Esophagus squamous epithelium (tissue), 5 donors: ENCODE measurements at regions not wholly inside any gene's neighbourhood (a gene's known extent, or its start where the extent isn't known, plus 50 kb on each side); places are given as distances from the start of the nearest gene placed in this dataset.
"Not testable (repeated sequence)": the region's sequence is repeated elsewhere in the genome, so short reads cannot be mapped to it uniquely, and the experiment has no call there.

Experiments
- DNase-seq: peaks from one replicate; lab custom pipeline; 2025; lab: John Stamatoyannopoulos, UW
- H3K27ac ChIP-seq, 4 donors: fragments of 200-600 bp; sonication (generic); one replicate each; pipeline ENCODE4 v1.5.1; 2016 to 2019; ENCODE audit warnings: mild to moderate bottlenecking in 1 of 4
- H3K27me3 ChIP-seq, 4 donors: fragments of 200-600 bp; sonication (generic); 1 replicate in 3 of 4; 2 replicates in 1 of 4; pipeline versions ENCODE4 v1.5.1 to v1.6.0; 2017 to 2021; ENCODE audit warnings: antibody characterized with exemption in 1 of 4
- H3K36me3 ChIP-seq, 3 donors: fragments of 200-600 bp; sonication (generic); one replicate each; pipeline ENCODE4 v1.5.1; 2016 to 2019
- H3K4me1 ChIP-seq, 3 donors: fragments of 200-600 bp; sonication (generic); one replicate each; pipeline ENCODE4 v1.5.1; 2017 to 2019
- H3K4me3 ChIP-seq, 4 donors: fragments of 200-600 bp; sonication (generic); 1 replicate in 3 of 4; 2 replicates in 1 of 4; pipeline ENCODE4 v1.5.1; 2016 to 2019; ENCODE audit warnings: mild to moderate bottlenecking in 2 of 4, moderate library complexity in 1 of 4
- H3K9me3 ChIP-seq, 3 donors: fragments of 200-600 bp; sonication (generic); one replicate each; pipeline ENCODE4 v1.5.1; 2016 to 2019
- POLR2A ChIP-seq, 4 donors: fragments of 450-650 bp; IDR thresholded peaks; one replicate each; pipeline ENCODE4 v1.6.1; 2017; ENCODE audit warnings: antibody characterized with exemption in 4 of 4, mild to moderate bottlenecking in 4 of 4, moderate library complexity in 3 of 4
- WGBS, 2 donors: methylation state at CpG; one replicate each; pipeline ENCODE4 v1.1.5; 2018; 5-methylcytosine and 5-hydroxymethylcytosine counted together
- intact Hi-C: fragments of 100-400 bp; cut with DNase I; formaldehyde crosslinking; loops from one replicate; pipeline ENCODE4 v1.15.0; 2022
- TF ChIP-seq, protein P1 (sequence below), 6 experiments: fragments of 450-650 bp in 4 of 6; fragments of 200-600 bp in 2 of 6; sonication (generic) in 2 of 6; IDR thresholded peaks; one replicate each; pipeline ENCODE4 v1.5.1; 2016 to 2019; ENCODE audit warnings: antibody characterized with exemption in 6 of 6, mild to moderate bottlenecking in 4 of 6, moderate library complexity in 4 of 6
- donor health status: DM: yes; HTN: yes; CAD: no.

- H3K9me3 ChIP-seq = no peaks in the 10 kb centered on the region
- H3K27me3 ChIP-seq = no peaks in the 10 kb centered on the region
- intact Hi-C loops = no loop called here
- no peak overlapping the region for H3K4me3 ChIP-seq
- WGBS, 2 donors = 25 to 40% methylated on average over 7 of the region's 7 CpGs
- no peaks in the 10 kb centered on the region for H3K36me3 ChIP-seq
- peak in 1 of 4 donors; percentile 12 for TF ChIP-seq POLR2A (IDR thresholded peaks at IDR 0.05)
- TF ChIP-seq, protein P1, sequence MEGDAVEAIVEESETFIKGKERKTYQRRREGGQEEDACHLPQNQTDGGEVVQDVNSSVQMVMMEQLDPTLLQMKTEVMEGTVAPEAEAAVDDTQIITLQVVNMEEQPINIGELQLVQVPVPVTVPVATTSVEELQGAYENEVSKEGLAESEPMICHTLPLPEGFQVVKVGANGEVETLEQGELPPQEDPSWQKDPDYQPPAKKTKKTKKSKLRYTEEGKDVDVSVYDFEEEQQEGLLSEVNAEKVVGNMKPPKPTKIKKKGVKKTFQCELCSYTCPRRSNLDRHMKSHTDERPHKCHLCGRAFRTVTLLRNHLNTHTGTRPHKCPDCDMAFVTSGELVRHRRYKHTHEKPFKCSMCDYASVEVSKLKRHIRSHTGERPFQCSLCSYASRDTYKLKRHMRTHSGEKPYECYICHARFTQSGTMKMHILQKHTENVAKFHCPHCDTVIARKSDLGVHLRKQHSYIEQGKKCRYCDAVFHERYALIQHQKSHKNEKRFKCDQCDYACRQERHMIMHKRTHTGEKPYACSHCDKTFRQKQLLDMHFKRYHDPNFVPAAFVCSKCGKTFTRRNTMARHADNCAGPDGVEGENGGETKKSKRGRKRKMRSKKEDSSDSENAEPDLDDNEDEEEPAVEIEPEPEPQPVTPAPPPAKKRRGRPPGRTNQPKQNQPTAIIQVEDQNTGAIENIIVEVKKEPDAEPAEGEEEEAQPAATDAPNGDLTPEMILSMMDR (IDR thresholded peaks at IDR 0.05) = no peak
- peaks cover 12 to 32% (median 15%) of the 10 kb centered on the region in 3 donors for H3K4me1 ChIP-seq
- peak overlapping the region in 3 of 4 donors; percentile 40 to 45 (median 42) for H3K27ac ChIP-seq
- no peak for DNase-seq
Observed at GRCh38 chr20:53652090-53652858, 58.6 kb upstream of the ZNF217 start.

- peaks cover 0 to 17% (median 3%) of the 10 kb centered on the region in 3 donors for H3K4me1 ChIP-seq
- H3K27ac ChIP-seq, H3K9me3 ChIP-seq, DNase-seq, H3K27me3 ChIP-seq, H3K36me3 ChIP-seq, H3K4me3 ChIP-seq: not testable (repeated sequence)
- WGBS, 2 donors = 79 to 85% methylated on average over 10 of the region's 10 CpGs
- intact Hi-C loops = loop anchor here (10.0 kb wide), 1 partner anchor 285 kb away; no protein-coding TSS in a partner anchor
Observed at GRCh38 chr20:53649493-53649892, 55.9 kb upstream of the ZNF217 start.

GRCh38 chr20:53647286-53647821 lies 53.7 kb upstream of the ZNF217 start:
- peaks cover 10 to 23% (median 11%) of the 10 kb centered on the region in 3 donors for H3K4me1 ChIP-seq
- no peak overlapping the region for H3K27ac ChIP-seq
- no peak for DNase-seq
- H3K27me3 ChIP-seq = no peaks in the 10 kb centered on the region
- intact Hi-C loops = loop anchor here (10.0 kb wide), 1 partner anchor 287 kb away; no protein-coding TSS in a partner anchor
- no peaks in the 10 kb centered on the region for H3K9me3 ChIP-seq
- TF ChIP-seq POLR2A (IDR thresholded peaks at IDR 0.05) = no peak
- TF ChIP-seq, protein P1 (IDR thresholded peaks at IDR 0.05) = no peak
- H3K4me3 ChIP-seq = no peak overlapping the region
- WGBS, 2 donors = 94% methylated on average over 7 of the region's 7 CpGs
- no peaks in the 10 kb centered on the region for H3K36me3 ChIP-seq

DNA sequence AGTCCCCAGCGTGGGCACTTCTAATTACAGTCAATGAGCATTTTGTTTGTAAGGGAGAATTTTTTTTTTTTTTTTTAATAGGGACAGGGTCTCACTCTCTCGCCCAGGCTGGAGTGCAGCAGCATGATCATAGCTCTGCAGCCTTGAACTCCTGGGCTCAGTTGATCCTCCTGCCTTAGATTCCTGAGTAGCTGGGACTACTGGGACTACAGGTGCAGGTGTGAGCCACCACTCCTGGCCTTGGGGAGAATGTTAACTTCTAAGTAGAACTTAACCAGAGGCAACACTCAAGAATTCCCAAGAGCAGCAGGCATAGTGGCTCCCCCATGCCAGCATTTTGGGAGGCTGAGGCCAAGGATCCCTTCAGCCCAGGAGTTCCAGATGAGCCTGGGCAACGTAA lies 52.9 kb upstream of the ZNF217 start:
- TF ChIP-seq, protein P1 (IDR thresholded peaks at IDR 0.05) = no peak
- no peak for TF ChIP-seq POLR2A (IDR thresholded peaks at IDR 0.05)
- peaks cover 12 to 24% (median 14%) of the 10 kb centered on the region in 3 donors for H3K4me1 ChIP-seq
- no peaks in the 10 kb centered on the region for H3K36me3 ChIP-seq
- intact Hi-C loops = loop anchor here (10.0 kb wide), 1 partner anchor 288 kb away; no protein-coding TSS in a partner anchor
- WGBS, 2 donors = 87 to 94% methylated on average over 3 of the region's 3 CpGs
- no peak for DNase-seq
- H3K27ac ChIP-seq = no peak overlapping the region
- no peak overlapping the region for H3K4me3 ChIP-seq
- H3K27me3 ChIP-seq = no peaks in the 10 kb centered on the region
- no peaks in the 10 kb centered on the region for H3K9me3 ChIP-seq

GRCh38 chr20:53645582-53645897 lies 51.9 kb upstream of the ZNF217 start:
- Histone ChIP-seq H3K27ac (no peak overlapping the region), H3K27me3 (no peaks in the 10 kb centered on the region), H3K9me3 (no peaks in the 10 kb centered on the region), H3K36me3 (no peaks in the 10 kb centered on the region), H3K4me1 (peaks cover 12 to 25% (median 14%) of the 10 kb centered on the region in 3 donors), H3K4me3 (no peak overlapping the region)
- intact Hi-C loops = loop anchor here (10.0 kb wide), 1 partner anchor 289 kb away; no protein-coding TSS in a partner anchor
- DNase-seq = no peak
- WGBS, 2 donors = 89 to 90% methylated on average over 2 of the region's 2 CpGs
- TF ChIP-seq POLR2A (IDR thresholded peaks at IDR 0.05) = no peak
- TF ChIP-seq, protein P1 (IDR thresholded peaks at IDR 0.05) = no peak

DNA sequence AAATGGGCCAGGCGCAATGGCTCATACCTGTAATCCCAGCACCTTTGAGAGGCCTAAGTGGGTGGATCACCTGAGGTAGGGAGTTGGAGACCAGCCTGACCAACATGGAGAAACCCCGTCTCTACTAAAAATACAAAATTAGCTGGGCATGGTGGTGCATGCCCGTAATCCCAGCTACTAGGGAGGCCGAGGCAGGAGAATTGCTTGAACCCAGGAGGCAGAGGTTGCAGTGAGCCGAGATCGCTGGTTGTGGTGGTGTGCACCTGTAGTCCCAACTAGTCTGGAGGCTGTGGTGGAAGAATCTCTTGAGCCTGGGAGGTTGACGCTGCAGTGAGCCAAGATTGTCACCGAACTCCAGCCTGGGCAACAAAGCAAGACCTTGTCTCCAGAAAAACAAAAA lies 50.5 kb upstream of the ZNF217 start:
- not testable (repeated sequence) for H3K27me3 ChIP-seq, H3K36me3 ChIP-seq, H3K9me3 ChIP-seq, H3K4me3 ChIP-seq, DNase-seq
- H3K27ac ChIP-seq = peak overlapping the region in 1 of 4 donors; percentile 85
- WGBS, 2 donors = 92 to 93% methylated on average over 8 of the region's 8 CpGs
- intact Hi-C loops = loop anchor here (10.0 kb wide), 1 partner anchor 291 kb away; no protein-coding TSS in a partner anchor
- peaks cover 12 to 25% (median 14%) of the 10 kb centered on the region in 3 donors for H3K4me1 ChIP-seq
